ENCODE measurements at regions not wholly inside any gene's neighbourhood (a gene's known extent, or its start where the extent isn't known, plus 50 kb on each side); places are given as distances from the start of the nearest gene placed in this dataset.

- CTCF ChIA-PET, result no interaction called here
- POLR2A ChIA-PET, result no interaction called here
These were observed 161.6 kb upstream of the NRP1 start for GRCh38 chr10:33496096-33496495.

GRCh38 chr10:33494694-33495265 is 160.3 kb upstream of the NRP1 start:
- Histone ChIP-seq H3K27ac (ENCODE audit: insufficient read depth in 1 of 2, low read depth in 1 of 2, low read length in 2 of 2, poor library complexity in 1 of 2, severe bottlenecking in 2 of 2) (no peak overlapping the region), H3K4me3 (ENCODE audit: control insufficient read depth in 1 of 7, extremely low read depth in 1 of 7, insufficient read depth in 4 of 7, low read depth in 2 of 7, low read length in 6 of 7) (no peak overlapping the region), H3K36me3 (ENCODE audit: control insufficient read depth in 4 of 4, insufficient read depth in 4 of 4, low read length in 3 of 4) (no peaks in the 10 kb centered on the region), H3K27me3 (replicated peaks in 2 of 5; ENCODE audit: control insufficient read depth in 4 of 5, insufficient read depth in 5 of 5, low read length in 4 of 5) (no peaks in the 10 kb centered on the region), H3K9me3 (ENCODE audit: control extremely low read depth in 1 of 5, control insufficient read depth in 4 of 5, insufficient read depth in 2 of 5, low read depth in 1 of 5, low read length in 4 of 5) (no peaks in the 10 kb centered on the region), H3K4me1 (ENCODE audit: control extremely low read depth in 1 of 4, control insufficient read depth in 4 of 4, insufficient read depth in 4 of 4, low read length in 3 of 4) (no peaks in the 10 kb centered on the region)
- POLR2A ChIA-PET, result interaction anchor here (0.6 kb wide), 1 partner anchor 223 kb away, joined by 3 read pairs; no protein-coding TSS in a partner anchor
- DNase-seq, result no peak
- CTCF ChIA-PET, result no interaction called here

More at GRCh38 chr10:33496096-33496495, 161.6 kb upstream of the NRP1 start:
- no peak for DNase-seq
- Histone ChIP-seq H3K27ac (ENCODE audit: insufficient read depth in 1 of 2, low read depth in 1 of 2, low read length in 2 of 2, poor library complexity in 1 of 2, severe bottlenecking in 2 of 2) (no peak overlapping the region), H3K4me1 (ENCODE audit: control extremely low read depth in 1 of 4, control insufficient read depth in 4 of 4, insufficient read depth in 4 of 4, low read length in 3 of 4) (no peaks in the 10 kb centered on the region), H3K36me3 (ENCODE audit: control insufficient read depth in 4 of 4, insufficient read depth in 4 of 4, low read length in 3 of 4) (no peaks in the 10 kb centered on the region), H3K4me3 (ENCODE audit: control insufficient read depth in 1 of 7, extremely low read depth in 1 of 7, insufficient read depth in 4 of 7, low read depth in 2 of 7, low read length in 6 of 7) (no peak overlapping the region), H3K9me3 (ENCODE audit: control extremely low read depth in 1 of 5, control insufficient read depth in 4 of 5, insufficient read depth in 2 of 5, low read depth in 1 of 5, low read length in 4 of 5) (no peaks in the 10 kb centered on the region), H3K27me3 (replicated peaks in 2 of 5; ENCODE audit: control insufficient read depth in 4 of 5, insufficient read depth in 5 of 5, low read length in 4 of 5) (no peaks in the 10 kb centered on the region)
- WGBS (ENCODE audit: insufficient coverage), result 100% methylated on average over 1 of the region's 4 CpGs

- POLR2A ChIA-PET, result interaction anchor here (0.6 kb wide), 1 partner anchor 223 kb away, joined by 3 read pairs; no protein-coding TSS in a partner anchor
- H3K27ac ChIP-seq (ENCODE audit: insufficient read depth in 1 of 2, low read depth in 1 of 2, low read length in 2 of 2, poor library complexity in 1 of 2, severe bottlenecking in 2 of 2), result no peak overlapping the region
- no peaks in the 10 kb centered on the region for H3K4me1 ChIP-seq (ENCODE audit: control extremely low read depth in 1 of 4, control insufficient read depth in 4 of 4, insufficient read depth in 4 of 4, low read length in 3 of 4)
- H3K9me3 ChIP-seq (ENCODE audit: control extremely low read depth in 1 of 5, control insufficient read depth in 4 of 5, insufficient read depth in 2 of 5, low read depth in 1 of 5, low read length in 4 of 5), result no peaks in the 10 kb centered on the region
- H3K36me3 ChIP-seq (ENCODE audit: control insufficient read depth in 4 of 4, insufficient read depth in 4 of 4, low read length in 3 of 4), result no peaks in the 10 kb centered on the region
- H3K27me3 ChIP-seq (replicated peaks in 2 of 5; ENCODE audit: control insufficient read depth in 4 of 5, insufficient read depth in 5 of 5, low read length in 4 of 5), result no peaks in the 10 kb centered on the region
- 67% methylated on average over 1 of the region's 2 CpGs for WGBS (ENCODE audit: insufficient coverage)
- CTCF ChIA-PET, result no interaction called here
- no peak for DNase-seq
- H3K4me3 ChIP-seq (ENCODE audit: control insufficient read depth in 1 of 7, extremely low read depth in 1 of 7, insufficient read depth in 4 of 7, low read depth in 2 of 7, low read length in 6 of 7), result no peak overlapping the region
These were observed 159.5 kb upstream of the NRP1 start for GRCh38 chr10:33493978-33494377.

- 100% methylated on average over 1 of the region's 3 CpGs for WGBS (ENCODE audit: insufficient coverage)
- Histone ChIP-seq H3K27ac (ENCODE audit: insufficient read depth in 1 of 2, low read depth in 1 of 2, low read length in 2 of 2, poor library complexity in 1 of 2, severe bottlenecking in 2 of 2) (no peak overlapping the region), H3K9me3 (ENCODE audit: control extremely low read depth in 1 of 5, control insufficient read depth in 4 of 5, insufficient read depth in 2 of 5, low read depth in 1 of 5, low read length in 4 of 5) (no peaks in the 10 kb centered on the region), H3K4me1 (ENCODE audit: control extremely low read depth in 1 of 4, control insufficient read depth in 4 of 4, insufficient read depth in 4 of 4, low read length in 3 of 4) (no peaks in the 10 kb centered on the region), H3K36me3 (ENCODE audit: control insufficient read depth in 4 of 4, insufficient read depth in 4 of 4, low read length in 3 of 4) (no peaks in the 10 kb centered on the region), H3K4me3 (ENCODE audit: control insufficient read depth in 1 of 7, extremely low read depth in 1 of 7, insufficient read depth in 4 of 7, low read depth in 2 of 7, low read length in 6 of 7) (no peak overlapping the region), H3K27me3 (replicated peaks in 2 of 5; ENCODE audit: control insufficient read depth in 4 of 5, insufficient read depth in 5 of 5, low read length in 4 of 5) (no peaks in the 10 kb centered on the region)
- ChIA-PET POLR2A (no interaction called here), CTCF (no interaction called here)
- no peak for DNase-seq
These were observed 159.0 kb upstream of the NRP1 start for GRCh38 chr10:33493497-33493896.

GRCh38 chr10:33492701-33493345 is 158.4 kb upstream of the NRP1 start:
- no peaks in the 10 kb centered on the region for H3K27me3 ChIP-seq (replicated peaks in 2 of 5; ENCODE audit: control insufficient read depth in 4 of 5, insufficient read depth in 5 of 5, low read length in 4 of 5)
- POLR2A ChIA-PET, result no interaction called here
- WGBS (ENCODE audit: insufficient coverage), result 100% methylated on average over 3 of the region's 4 CpGs
- H3K9me3 ChIP-seq (ENCODE audit: control extremely low read depth in 1 of 5, control insufficient read depth in 4 of 5, insufficient read depth in 2 of 5, low read depth in 1 of 5, low read length in 4 of 5), result no peaks in the 10 kb centered on the region
- H3K27ac ChIP-seq (ENCODE audit: insufficient read depth in 1 of 2, low read depth in 1 of 2, low read length in 2 of 2, poor library complexity in 1 of 2, severe bottlenecking in 2 of 2), result no peak overlapping the region
- no peaks in the 10 kb centered on the region for H3K4me1 ChIP-seq (ENCODE audit: control extremely low read depth in 1 of 4, control insufficient read depth in 4 of 4, insufficient read depth in 4 of 4, low read length in 3 of 4)
- H3K36me3 ChIP-seq (ENCODE audit: control insufficient read depth in 4 of 4, insufficient read depth in 4 of 4, low read length in 3 of 4), result no peaks in the 10 kb centered on the region
- no peak for DNase-seq
- CTCF ChIA-PET, result no interaction called here
- no peak overlapping the region for H3K4me3 ChIP-seq (ENCODE audit: control insufficient read depth in 1 of 7, extremely low read depth in 1 of 7, insufficient read depth in 4 of 7, low read depth in 2 of 7, low read length in 6 of 7)

GRCh38 chr10:33489501-33490176 is 155.2 kb upstream of the NRP1 start:
- WGBS (ENCODE audit: insufficient coverage), result 87% methylated on average over 4 of the region's 6 CpGs
- Histone ChIP-seq H3K4me3 (ENCODE audit: control insufficient read depth in 1 of 7, extremely low read depth in 1 of 7, insufficient read depth in 4 of 7, low read depth in 2 of 7, low read length in 6 of 7) (no peak overlapping the region), H3K27ac (ENCODE audit: insufficient read depth in 1 of 2, low read depth in 1 of 2, low read length in 2 of 2, poor library complexity in 1 of 2, severe bottlenecking in 2 of 2) (no peak overlapping the region), H3K36me3 (ENCODE audit: control insufficient read depth in 4 of 4, insufficient read depth in 4 of 4, low read length in 3 of 4) (no peaks in the 10 kb centered on the region), H3K9me3 (ENCODE audit: control extremely low read depth in 1 of 5, control insufficient read depth in 4 of 5, insufficient read depth in 2 of 5, low read depth in 1 of 5, low read length in 4 of 5) (no peaks in the 10 kb centered on the region), H3K4me1 (ENCODE audit: control extremely low read depth in 1 of 4, control insufficient read depth in 4 of 4, insufficient read depth in 4 of 4, low read length in 3 of 4) (no peaks in the 10 kb centered on the region), H3K27me3 (replicated peaks in 2 of 5; ENCODE audit: control insufficient read depth in 4 of 5, insufficient read depth in 5 of 5, low read length in 4 of 5) (no peaks in the 10 kb centered on the region)
- DNase-seq, result no peak
- ChIA-PET CTCF (no interaction called here), POLR2A (no interaction called here)

GRCh38 chr10:33487014-33487776 is 152.7 kb upstream of the NRP1 start:
- Histone ChIP-seq H3K27ac (ENCODE audit: insufficient read depth in 1 of 2, low read depth in 1 of 2, low read length in 2 of 2, poor library complexity in 1 of 2, severe bottlenecking in 2 of 2) (no peak overlapping the region), H3K4me3 (ENCODE audit: control insufficient read depth in 1 of 7, extremely low read depth in 1 of 7, insufficient read depth in 4 of 7, low read depth in 2 of 7, low read length in 6 of 7) (no peak overlapping the region), H3K36me3 (ENCODE audit: control insufficient read depth in 4 of 4, insufficient read depth in 4 of 4, low read length in 3 of 4) (no peaks in the 10 kb centered on the region), H3K9me3 (ENCODE audit: control extremely low read depth in 1 of 5, control insufficient read depth in 4 of 5, insufficient read depth in 2 of 5, low read depth in 1 of 5, low read length in 4 of 5) (no peaks in the 10 kb centered on the region), H3K27me3 (replicated peaks in 2 of 5; ENCODE audit: control insufficient read depth in 4 of 5, insufficient read depth in 5 of 5, low read length in 4 of 5) (peaks cover 0 to 2% (median 0%) of the 10 kb centered on the region in 5 experiments), H3K4me1 (ENCODE audit: control extremely low read depth in 1 of 4, control insufficient read depth in 4 of 4, insufficient read depth in 4 of 4, low read length in 3 of 4) (no peaks in the 10 kb centered on the region)
- WGBS (ENCODE audit: insufficient coverage), result 67% methylated on average over 2 of the region's 4 CpGs
- CTCF ChIA-PET, result no interaction called here
- peak in 2 of 3 donors; percentile 13 to 21 for DNase-seq
- POLR2A ChIA-PET, result no interaction called here

All from common myeloid progenitor, CD34-positive (primary cell).